SK-N-SH (cell line): ENCODE measurements at regions not wholly inside any gene's neighbourhood (a gene's known extent, or its start where the extent isn't known, plus 50 kb on each side); places are given as distances from the start of the nearest gene placed in this dataset.

Experiments used
- CTCF ChIA-PET: fragments of 300-600, 350-600 bp; formaldehyde crosslinking; extraction: SDS; loops from one replicate; lab custom pipeline; 2021; lab: Yijun Ruan, JAX
- POLR2A ChIA-PET: fragments of 350-600 bp; sonication (Branson Sonifier 250); formaldehyde crosslinking; extraction: SDS; loops from one replicate; lab custom pipeline; 2020; ENCODE audit warnings: antibody characterized with exemption, inconsistent platforms; lab: Yijun Ruan, JAX
- DNase-seq: peaks from one replicate; pipeline ENCODE4 v3.0.0; 2012
- H2AFZ ChIP-seq: fragments of 200-600 bp; sonication (generic); 2 replicates; pipeline ENCODE4 v1.8.1; 2016; ENCODE audit warnings: antibody characterized with exemption, mild to moderate bottlenecking, low read depth
- H3F3A ChIP-seq: fragments of 200-600 bp; sonication (generic); replicated peaks from 2 replicates; pipeline ENCODE3; 2016; ENCODE audit warnings: antibody characterized with exemption, mild to moderate bottlenecking; ENCODE audit not compliant: insufficient read depth
- H3K27ac ChIP-seq, 2 experiments: fragments of 200-500 bp in 1 of 2; fragments of 200-600 bp in 1 of 2; sonication (Bioruptor generic) in 1 of 2; sonication (generic), shearing (Covaris generic) in 1 of 2; 2 replicates each; pipeline versions ENCODE4 v1.5.1 to v1.6.1; 2014 to 2016; ENCODE audit warnings: low read depth in 2 of 2, inconsistent platforms in 1 of 2, low read length in 1 of 2, mild to moderate bottlenecking in 1 of 2, mixed read lengths in 1 of 2
- H3K27me3 ChIP-seq: fragments of 200-600 bp; sonication (generic), shearing (Covaris generic); 2 replicates; pipeline ENCODE4 v1.6.1; 2016; ENCODE audit warnings: mixed run types; ENCODE audit not compliant: insufficient read depth
- H3K36me3 ChIP-seq, 2 experiments: fragments of 200-500 bp in 1 of 2; fragments of 200-600 bp in 1 of 2; sonication (Bioruptor generic) in 1 of 2; sonication (generic) in 1 of 2; replicated peaks in 1 of 2; 2 replicates each; pipeline versions ENCODE3 to v1.5.1; 2014 to 2016; ENCODE audit warnings: low read length in 1 of 2, mild to moderate bottlenecking in 1 of 2; ENCODE audit not compliant: insufficient read depth in 2 of 2, control insufficient read depth in 1 of 2
- H3K4me1 ChIP-seq, 2 experiments: fragments of 200-500 bp in 1 of 2; fragments of 200-600 bp in 1 of 2; sonication (Bioruptor generic) in 1 of 2; sonication (generic), shearing (Covaris generic) in 1 of 2; 2 replicates each; pipeline versions ENCODE4 v1.5.1 to v1.6.1; 2014 to 2016; ENCODE audit warnings: low read depth in 1 of 2, low read length in 1 of 2, mixed run types in 1 of 2; ENCODE audit not compliant: insufficient read depth in 2 of 2, control insufficient read depth in 1 of 2
- H3K4me2 ChIP-seq: fragments of 200-600 bp; sonication (generic), shearing (Covaris generic); 2 replicates; pipeline ENCODE4 v1.6.1; 2017; ENCODE audit warnings: mixed run types
- H3K4me3 ChIP-seq, 2 experiments: fragments of 200-500 bp in 1 of 2; fragments of 200-600 bp in 1 of 2; sonication (Bioruptor generic) in 1 of 2; sonication (generic), shearing (Covaris generic) in 1 of 2; 2 replicates each; pipeline versions ENCODE4 v1.5.1 to v1.8.1; 2014 to 2016; ENCODE audit warnings: low read depth in 2 of 2, inconsistent platforms in 1 of 2, low read length in 1 of 2, mild to moderate bottlenecking in 1 of 2, mixed read lengths in 1 of 2, moderate library complexity in 1 of 2
- H3K79me2 ChIP-seq: fragments of 200-600 bp; sonication (generic); 2 replicates; pipeline ENCODE4 v1.8.1; 2017; ENCODE audit warnings: mild to moderate bottlenecking; ENCODE audit not compliant: insufficient read depth
- H3K9ac ChIP-seq: fragments of 200-600 bp; sonication (generic); 2 replicates; pipeline ENCODE4 v1.6.1; 2017; ENCODE audit warnings: mixed run types
- H3K9me2 ChIP-seq: fragments of 200-600 bp; sonication (generic); 2 replicates; pipeline ENCODE4 v1.6.1; 2017; ENCODE audit warnings: mixed run types
- H3K9me3 ChIP-seq: fragments of 200-600 bp; sonication (generic); 2 replicates; pipeline ENCODE4 v1.6.1; 2017; ENCODE audit warnings: mixed run types, mild to moderate bottlenecking, moderate library complexity
- H4K20me1 ChIP-seq: fragments of 200-600 bp; sonication (generic); 2 replicates; pipeline ENCODE4 v1.6.1; 2017; ENCODE audit warnings: mild to moderate bottlenecking, mixed run types; ENCODE audit not compliant: insufficient read depth
- CHD2 ChIP-seq: fragments of 150-350 bp; IDR thresholded peaks from 2 replicates; pipeline ENCODE4 v1.6.1; 2018; ENCODE audit warnings: low read length; ENCODE audit not compliant: partially characterized antibody
- ELF1 ChIP-seq: IDR thresholded peaks from 2 replicates; pipeline ENCODE4 v1.4.0; 2012
- FOSL2 ChIP-seq: IDR thresholded peaks from 2 replicates; pipeline ENCODE4 v1.4.0; 2012; ENCODE audit warnings: low read depth, mild to moderate bottlenecking, moderate library complexity, borderline replicate concordance
- FOXM1 ChIP-seq: IDR thresholded peaks from 2 replicates; pipeline ENCODE4 v1.4.0; 2012; ENCODE audit warnings: low read depth, mild to moderate bottlenecking
- GABPA ChIP-seq: IDR thresholded peaks from 2 replicates; pipeline ENCODE4 v1.4.0; 2012; ENCODE audit warnings: low read depth, mild to moderate bottlenecking
- JUND ChIP-seq: IDR thresholded peaks from 2 replicates; pipeline ENCODE4 v1.4.0; 2012
- MEF2A ChIP-seq: IDR thresholded peaks from 2 replicates; pipeline ENCODE4 v1.4.0; 2012; ENCODE audit warnings: low read depth, borderline replicate concordance
- NRF1 ChIP-seq: IDR thresholded peaks from 2 replicates; pipeline ENCODE4 v1.6.1; 2012; ENCODE audit warnings: low read depth, mild to moderate bottlenecking, low read length
- POLR2AphosphoS5 ChIP-seq: IDR thresholded peaks from 2 replicates; pipeline ENCODE4 v1.6.1; 2012; ENCODE audit warnings: low read depth, low read length
- RFX5 ChIP-seq: IDR thresholded peaks from 2 replicates; pipeline ENCODE4 v1.6.1; 2012; ENCODE audit warnings: mild to moderate bottlenecking, improper control_type of control experiment, low read length
- SIN3A ChIP-seq: IDR thresholded peaks from 2 replicates; pipeline ENCODE4 v1.6.1; 2012; ENCODE audit warnings: low read depth, mild to moderate bottlenecking, low read length, moderate library complexity, borderline replicate concordance
- TCF12 ChIP-seq: IDR thresholded peaks from 2 replicates; pipeline ENCODE4 v1.4.0; 2012
- TEAD4 ChIP-seq: IDR thresholded peaks from 2 replicates; pipeline ENCODE4 v1.4.0; 2012; ENCODE audit warnings: mild to moderate bottlenecking, borderline replicate concordance; ENCODE audit not compliant: insufficient read depth
- WGBS: methylation state at CpG from one replicate; pipeline ENCODE4 v1.1.6; 2017; ENCODE audit warnings: low lambda C conversion rate; 5-methylcytosine and 5-hydroxymethylcytosine counted together
- TF ChIP-seq, protein P1 (sequence below): IDR thresholded peaks from 2 replicates; pipeline ENCODE4 v1.4.0; 2012; ENCODE audit warnings: low read depth, borderline replicate concordance
- TF ChIP-seq, protein P2 (sequence below): IDR thresholded peaks from 2 replicates; pipeline ENCODE4 v1.6.1; 2012; ENCODE audit warnings: mild to moderate bottlenecking, low read depth, low read length, moderate library complexity

DNA sequence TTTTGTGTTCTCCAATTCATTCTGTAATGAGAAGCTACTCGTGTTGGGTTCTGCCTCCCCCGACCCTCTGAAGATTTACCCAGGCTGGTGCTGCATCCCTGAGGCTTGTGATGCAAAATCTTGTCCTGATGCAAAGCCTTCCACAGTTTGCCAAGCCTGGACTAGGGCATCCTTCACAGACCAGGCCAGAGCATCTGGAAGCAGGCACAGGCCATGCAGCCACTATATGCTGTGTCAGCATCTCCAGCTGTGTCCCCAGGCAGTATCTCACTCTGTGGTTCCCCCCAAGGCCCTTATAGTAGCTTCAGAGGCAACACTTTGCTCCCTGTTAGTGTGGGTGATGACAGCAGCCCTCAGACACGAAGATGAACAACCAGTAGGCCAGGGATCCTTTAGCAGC lies 77.3 kb upstream of the RCN1 start:
- Histone ChIP-seq H4K20me1 (no peaks in the 10 kb centered on the region), H3K9me3 (no peaks in the 10 kb centered on the region), H3K36me3 (no peaks in the 10 kb centered on the region), H3K9me2 (no peaks in the 10 kb centered on the region), H3K9ac (no peak overlapping the region), H3F3A (no peaks in the 10 kb centered on the region), H3K4me3 (no peak overlapping the region), H2AFZ (no peak overlapping the region), H3K4me2 (no peak overlapping the region), H3K27ac (no peak overlapping the region), H3K4me1 (no peaks in the 10 kb centered on the region), H3K27me3 (peaks cover 38% of the 10 kb centered on the region; the same call in 1 of the 2 replicates), H3K79me2 (no peaks in the 10 kb centered on the region)
- 0% methylated on average over 2 of the region's 3 CpGs for WGBS
- ChIA-PET POLR2A (no interaction called here), CTCF (no interaction called here)
- TF ChIP-seq RFX5: no peak
- no peak for TF ChIP-seq ELF1
- no peak for TF ChIP-seq TEAD4
- TF ChIP-seq POLR2AphosphoS5: no peak
- no peak for TF ChIP-seq JUND
- no peak for TF ChIP-seq NRF1
- TF ChIP-seq, protein P1, sequence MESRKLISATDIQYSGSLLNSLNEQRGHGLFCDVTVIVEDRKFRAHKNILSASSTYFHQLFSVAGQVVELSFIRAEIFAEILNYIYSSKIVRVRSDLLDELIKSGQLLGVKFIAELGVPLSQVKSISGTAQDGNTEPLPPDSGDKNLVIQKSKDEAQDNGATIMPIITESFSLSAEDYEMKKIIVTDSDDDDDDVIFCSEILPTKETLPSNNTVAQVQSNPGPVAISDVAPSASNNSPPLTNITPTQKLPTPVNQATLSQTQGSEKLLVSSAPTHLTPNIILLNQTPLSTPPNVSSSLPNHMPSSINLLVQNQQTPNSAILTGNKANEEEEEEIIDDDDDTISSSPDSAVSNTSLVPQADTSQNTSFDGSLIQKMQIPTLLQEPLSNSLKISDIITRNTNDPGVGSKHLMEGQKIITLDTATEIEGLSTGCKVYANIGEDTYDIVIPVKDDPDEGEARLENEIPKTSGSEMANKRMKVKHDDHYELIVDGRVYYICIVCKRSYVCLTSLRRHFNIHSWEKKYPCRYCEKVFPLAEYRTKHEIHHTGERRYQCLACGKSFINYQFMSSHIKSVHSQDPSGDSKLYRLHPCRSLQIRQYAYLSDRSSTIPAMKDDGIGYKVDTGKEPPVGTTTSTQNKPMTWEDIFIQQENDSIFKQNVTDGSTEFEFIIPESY: no peak
- TF ChIP-seq, protein P2, sequence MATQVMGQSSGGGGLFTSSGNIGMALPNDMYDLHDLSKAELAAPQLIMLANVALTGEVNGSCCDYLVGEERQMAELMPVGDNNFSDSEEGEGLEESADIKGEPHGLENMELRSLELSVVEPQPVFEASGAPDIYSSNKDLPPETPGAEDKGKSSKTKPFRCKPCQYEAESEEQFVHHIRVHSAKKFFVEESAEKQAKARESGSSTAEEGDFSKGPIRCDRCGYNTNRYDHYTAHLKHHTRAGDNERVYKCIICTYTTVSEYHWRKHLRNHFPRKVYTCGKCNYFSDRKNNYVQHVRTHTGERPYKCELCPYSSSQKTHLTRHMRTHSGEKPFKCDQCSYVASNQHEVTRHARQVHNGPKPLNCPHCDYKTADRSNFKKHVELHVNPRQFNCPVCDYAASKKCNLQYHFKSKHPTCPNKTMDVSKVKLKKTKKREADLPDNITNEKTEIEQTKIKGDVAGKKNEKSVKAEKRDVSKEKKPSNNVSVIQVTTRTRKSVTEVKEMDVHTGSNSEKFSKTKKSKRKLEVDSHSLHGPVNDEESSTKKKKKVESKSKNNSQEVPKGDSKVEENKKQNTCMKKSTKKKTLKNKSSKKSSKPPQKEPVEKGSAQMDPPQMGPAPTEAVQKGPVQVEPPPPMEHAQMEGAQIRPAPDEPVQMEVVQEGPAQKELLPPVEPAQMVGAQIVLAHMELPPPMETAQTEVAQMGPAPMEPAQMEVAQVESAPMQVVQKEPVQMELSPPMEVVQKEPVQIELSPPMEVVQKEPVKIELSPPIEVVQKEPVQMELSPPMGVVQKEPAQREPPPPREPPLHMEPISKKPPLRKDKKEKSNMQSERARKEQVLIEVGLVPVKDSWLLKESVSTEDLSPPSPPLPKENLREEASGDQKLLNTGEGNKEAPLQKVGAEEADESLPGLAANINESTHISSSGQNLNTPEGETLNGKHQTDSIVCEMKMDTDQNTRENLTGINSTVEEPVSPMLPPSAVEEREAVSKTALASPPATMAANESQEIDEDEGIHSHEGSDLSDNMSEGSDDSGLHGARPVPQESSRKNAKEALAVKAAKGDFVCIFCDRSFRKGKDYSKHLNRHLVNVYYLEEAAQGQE: no peak
- no peak for TF ChIP-seq GABPA
- no peak for TF ChIP-seq FOSL2
- no peak for DNase-seq

DNA sequence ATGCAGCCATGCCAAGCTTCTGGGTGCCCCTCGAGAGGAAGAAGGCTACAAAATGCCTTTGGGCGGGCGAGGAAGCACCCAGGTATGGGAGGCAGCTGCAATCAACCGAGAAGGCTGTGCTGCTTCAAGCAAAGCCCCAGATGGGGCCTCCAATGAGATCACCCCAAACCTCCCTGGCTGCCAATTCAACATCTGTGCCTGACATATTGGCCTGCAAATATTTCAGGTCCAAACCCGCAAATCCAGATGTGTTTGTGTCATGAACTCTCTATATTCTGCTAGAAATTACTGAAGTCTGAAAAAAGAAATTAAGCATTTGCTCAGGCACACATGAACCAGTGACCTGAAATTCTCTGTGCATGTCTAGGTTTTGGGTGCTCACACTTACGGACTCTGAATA lies 78.8 kb upstream of the RCN1 start:
- TF ChIP-seq SIN3A (no peak), CHD2 (no peak), MEF2A (no peak), FOXM1 (no peak), NRF1 (no peak), TCF12 (no peak)
- DNase-seq: no peak
- Histone ChIP-seq H3K36me3 (no peaks in the 10 kb centered on the region), H3K4me1 (no peaks in the 10 kb centered on the region), H3K9me2 (no peaks in the 10 kb centered on the region), H3K79me2 (no peaks in the 10 kb centered on the region), H2AFZ (no peak overlapping the region), H3K9me3 (no peaks in the 10 kb centered on the region), H3F3A (no peaks in the 10 kb centered on the region), H3K27me3 (peaks cover 38% of the 10 kb centered on the region; the same call in 1 of the 2 replicates), H3K4me3 (no peak overlapping the region), H4K20me1 (no peaks in the 10 kb centered on the region), H3K9ac (no peak overlapping the region), H3K4me2 (no peak overlapping the region), H3K27ac (no peak overlapping the region)
- WGBS: 12% methylated on average over 6 of the region's 6 CpGs
- ChIA-PET POLR2A (no interaction called here), CTCF (interaction anchor here (0.9 kb wide), 1 partner anchor 906 kb away, joined by 3 read pairs; no protein-coding TSS in a partner anchor)
